GM18909 (cell line): ENCODE measurements at regions not wholly inside any gene's neighbourhood (a gene's known extent, or its start where the extent isn't known, plus 50 kb on each side); places are given as distances from the start of the nearest gene placed in this dataset.
"Not testable (repeated sequence)": the region's sequence is repeated elsewhere in the genome, so short reads cannot be mapped to it uniquely, and the experiment has no call there.

Experiments
- ATAC-seq: cut with Tn5 transposase; IDR thresholded peaks from one replicate; pipeline ENCODE4 v1.9.1; 2021; ENCODE audit warnings: mild to moderate bottlenecking; ENCODE audit not compliant: unreplicated experiment, poor library complexity

DNA sequence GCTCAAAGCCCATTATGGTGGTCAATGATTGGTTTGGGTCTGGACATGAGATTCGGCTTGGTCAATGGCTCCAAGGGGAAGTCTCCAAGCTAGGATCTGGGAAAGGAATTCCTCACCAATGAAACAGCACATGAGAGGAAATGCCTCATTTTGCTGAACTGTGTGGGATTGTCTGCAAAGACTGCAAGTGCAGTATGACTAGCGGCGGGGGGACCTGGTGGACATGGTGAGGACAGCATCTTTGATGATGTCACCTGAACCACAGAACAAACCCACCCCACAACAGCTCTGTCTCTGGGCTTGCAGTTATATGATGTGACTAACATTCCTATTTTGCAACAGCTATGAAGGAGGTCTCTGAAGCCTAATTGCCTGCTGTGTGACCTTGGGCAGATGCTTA lies 50.6 kb upstream of the NKD1 start:
- ATAC-seq: no peak

DNA sequence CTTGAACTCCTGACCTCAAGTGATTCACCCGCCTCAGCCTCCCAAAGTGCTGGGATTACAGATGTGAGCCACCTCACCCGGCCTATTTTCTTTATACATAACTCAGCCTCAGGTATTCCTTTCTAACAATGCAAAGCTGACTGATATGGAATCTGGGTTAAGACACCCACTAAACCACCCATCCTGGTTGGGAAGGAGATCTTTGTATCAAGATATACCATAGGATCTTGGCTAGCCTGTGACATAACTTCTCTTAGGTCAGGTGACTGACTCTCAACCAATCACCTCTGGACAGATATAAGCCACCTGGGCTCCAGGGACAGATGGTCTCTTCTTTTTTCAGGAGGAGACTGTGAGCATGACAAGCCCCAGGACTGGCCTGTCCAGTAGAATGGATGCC lies 51.2 kb upstream of the NKD1 start:
- ATAC-seq: no peak

DNA sequence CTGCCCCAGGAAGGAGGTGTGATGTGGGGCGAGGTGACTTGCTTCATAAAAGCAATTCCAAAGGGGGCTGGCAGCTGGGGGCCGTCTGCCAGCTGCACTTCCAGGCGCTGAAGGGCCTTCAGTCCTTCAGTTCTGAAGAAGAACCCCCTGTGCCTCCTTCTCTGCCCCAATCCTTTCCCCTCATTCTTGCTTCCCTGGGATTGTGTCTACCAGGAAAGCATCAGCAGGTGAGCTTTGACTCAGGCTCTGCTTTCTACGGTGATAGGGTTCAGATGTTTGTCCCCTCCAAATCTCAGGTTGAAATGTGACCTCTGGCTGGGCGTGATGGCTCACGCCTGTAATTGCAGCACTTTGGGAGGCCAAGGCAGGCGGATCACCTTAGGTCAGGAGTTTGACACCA lies 52.5 kb upstream of the NKD1 start:
- ATAC-seq: no peak

DNA sequence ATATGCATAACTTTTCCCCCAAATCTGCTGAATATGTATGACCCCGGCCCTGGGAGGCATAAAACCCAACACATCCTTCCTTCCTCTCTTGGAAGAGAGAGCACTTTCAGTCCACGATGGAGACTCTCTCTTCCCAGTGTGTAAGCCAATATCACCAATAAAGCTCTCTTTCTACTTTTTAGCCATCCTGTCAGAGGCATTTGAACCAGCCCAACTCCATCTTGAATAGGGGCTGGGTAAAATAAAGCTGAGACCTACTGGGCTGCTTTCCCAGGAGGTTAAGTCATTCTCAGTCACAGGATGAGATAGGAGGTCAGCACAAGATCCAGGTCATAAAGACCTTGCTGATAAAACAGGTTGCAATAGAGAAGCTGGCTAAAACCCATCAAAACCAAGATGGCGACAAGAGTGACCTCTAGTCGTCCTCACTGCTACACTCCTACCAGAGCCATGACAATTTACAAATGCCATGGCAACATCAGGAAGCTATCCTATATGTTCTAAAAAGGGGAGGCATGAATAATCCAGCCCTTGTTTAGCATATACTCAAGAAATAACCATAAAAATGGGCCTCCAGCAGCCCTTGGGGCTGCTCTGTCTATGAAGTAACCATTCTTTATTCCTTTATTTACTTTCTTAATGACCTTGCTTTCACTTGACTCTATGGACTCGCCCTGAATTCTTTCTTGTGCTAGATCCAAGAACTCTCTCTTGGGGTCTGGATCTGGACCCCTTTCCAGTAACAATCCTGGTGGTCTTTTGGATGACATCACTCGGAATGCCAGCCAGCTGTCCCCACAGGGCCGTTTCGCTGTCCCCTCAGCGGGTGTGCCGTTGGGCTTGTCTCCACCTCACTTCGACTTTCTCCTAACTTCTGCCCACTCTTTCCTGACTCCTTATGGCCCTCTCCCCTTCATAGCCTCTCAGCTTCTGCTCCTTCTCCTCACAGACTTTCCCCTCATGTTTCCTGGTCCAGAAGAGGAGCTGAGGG lies 53.4 kb upstream of the NKD1 start:
- no peak for ATAC-seq

DNA sequence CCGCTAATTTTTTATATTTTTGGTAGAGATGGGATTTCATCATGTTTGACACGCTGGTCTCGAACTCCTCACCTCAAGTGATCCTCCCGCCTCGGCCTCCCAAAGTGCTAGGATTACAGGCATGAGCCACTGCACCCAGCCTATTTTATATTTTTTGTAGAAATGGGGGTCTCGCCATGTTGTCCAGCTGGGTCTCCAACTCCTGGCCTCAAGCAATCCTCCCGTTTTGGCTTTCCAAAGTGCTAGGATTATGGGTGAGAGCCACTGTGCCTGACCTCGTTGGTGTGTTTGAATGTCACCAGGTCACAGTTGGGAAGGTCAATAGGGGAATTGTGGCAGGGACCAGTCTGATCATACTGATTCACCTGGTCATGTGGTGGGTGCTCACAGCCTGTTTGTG lies 56.7 kb upstream of the NKD1 start:
- ATAC-seq: no peak

DNA sequence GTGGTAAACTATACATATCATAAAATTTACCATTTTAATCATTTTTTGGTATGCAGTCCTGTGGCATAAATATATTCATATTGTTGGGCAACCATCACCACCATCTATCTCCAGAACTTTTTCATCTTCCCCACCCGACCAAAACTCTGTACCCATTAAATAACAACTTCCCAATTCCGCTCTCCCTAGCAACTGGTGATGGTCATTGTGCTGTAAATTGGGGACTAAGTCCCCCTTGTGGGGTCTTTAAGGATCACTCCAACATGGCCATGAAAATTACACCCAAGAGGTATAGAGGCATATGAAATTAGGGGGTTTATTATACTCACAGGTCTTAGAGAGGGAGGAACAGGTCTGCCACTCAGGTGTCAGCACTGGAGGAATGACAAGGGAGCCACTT lies 57.4 kb upstream of the NKD1 start:
- no peak for ATAC-seq

DNA sequence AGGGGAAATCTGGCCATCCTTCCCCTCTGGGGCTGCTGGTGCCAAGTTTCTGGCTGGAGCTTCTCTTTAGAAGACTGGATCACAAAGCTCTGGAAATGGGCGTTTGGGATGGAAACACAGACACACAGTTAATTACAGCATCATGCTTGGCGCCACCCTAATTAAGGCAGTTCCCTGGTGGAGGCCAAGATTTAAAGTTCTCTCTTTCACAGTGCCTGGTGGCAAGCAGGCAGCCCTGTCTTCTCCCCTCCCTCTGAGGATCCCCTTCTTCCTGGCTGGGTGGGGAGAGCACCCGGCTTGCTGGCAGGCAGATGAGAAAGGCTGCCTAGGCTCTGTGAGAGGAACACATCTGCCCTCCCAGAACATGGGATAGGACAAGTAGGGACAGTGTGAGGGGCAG lies 59.0 kb upstream of the NKD1 start:
- ATAC-seq: no peak

DNA sequence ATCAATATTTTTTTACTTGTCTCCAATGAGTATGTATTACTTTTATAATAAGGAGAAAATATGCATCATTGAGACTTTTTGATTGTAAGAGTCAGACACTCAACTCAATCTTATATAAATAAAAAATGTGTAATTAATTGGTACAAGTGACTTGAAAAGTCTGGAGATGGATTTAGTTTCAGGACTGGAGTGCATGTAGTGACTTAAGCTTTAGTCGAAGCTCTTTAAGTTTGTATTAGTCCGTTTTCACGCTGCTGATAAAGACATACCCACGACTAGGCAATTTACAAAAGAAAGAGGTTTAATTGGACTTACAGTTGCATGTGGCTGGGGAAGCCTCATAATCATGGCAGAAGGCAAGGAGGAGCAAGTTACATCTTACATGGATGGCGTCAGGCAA lies 60.7 kb upstream of the NKD1 start:
- ATAC-seq: no peak

DNA sequence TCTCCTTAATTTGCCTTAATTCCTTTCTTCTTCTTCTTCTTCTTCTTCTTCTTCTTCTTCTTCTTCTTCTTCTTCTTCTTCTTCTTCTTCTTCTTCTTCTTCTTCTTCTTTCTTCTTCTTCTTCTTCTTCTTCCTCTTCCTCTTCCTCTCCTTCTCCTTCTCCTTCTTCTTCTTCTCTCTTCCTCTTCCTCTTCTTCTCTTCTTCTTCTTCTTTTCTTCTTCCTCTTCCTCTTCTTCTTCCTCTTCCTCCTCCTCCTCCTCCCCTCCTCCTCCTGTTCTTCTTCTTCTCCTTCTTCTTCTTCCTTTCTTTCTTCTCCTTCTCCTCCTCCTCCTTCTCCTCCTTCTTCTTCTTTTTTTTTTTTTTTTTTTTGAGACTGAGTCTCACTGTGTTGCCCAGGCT lies 62.0 kb upstream of the NKD1 start:
- not testable (repeated sequence) for ATAC-seq

DNA sequence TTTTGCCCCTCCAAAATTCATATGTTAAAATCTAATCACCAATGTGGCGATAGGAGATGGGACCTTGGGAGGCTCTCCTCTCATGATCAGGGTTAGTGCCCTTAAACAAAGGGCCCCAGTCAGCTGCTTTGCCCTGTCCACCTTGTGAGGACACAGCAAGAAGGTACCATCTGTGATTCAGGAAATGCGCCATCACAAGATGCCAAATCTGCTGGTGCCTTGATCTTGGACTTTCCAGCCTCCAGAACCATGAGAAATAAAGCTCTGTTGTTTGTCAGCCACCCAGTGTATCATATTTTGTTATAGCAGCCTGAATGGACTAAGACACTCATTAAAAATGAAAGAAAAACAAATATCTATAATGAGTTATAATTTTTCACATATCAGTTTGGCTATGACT lies 63.0 kb upstream of the NKD1 start:
- ATAC-seq: no peak

DNA sequence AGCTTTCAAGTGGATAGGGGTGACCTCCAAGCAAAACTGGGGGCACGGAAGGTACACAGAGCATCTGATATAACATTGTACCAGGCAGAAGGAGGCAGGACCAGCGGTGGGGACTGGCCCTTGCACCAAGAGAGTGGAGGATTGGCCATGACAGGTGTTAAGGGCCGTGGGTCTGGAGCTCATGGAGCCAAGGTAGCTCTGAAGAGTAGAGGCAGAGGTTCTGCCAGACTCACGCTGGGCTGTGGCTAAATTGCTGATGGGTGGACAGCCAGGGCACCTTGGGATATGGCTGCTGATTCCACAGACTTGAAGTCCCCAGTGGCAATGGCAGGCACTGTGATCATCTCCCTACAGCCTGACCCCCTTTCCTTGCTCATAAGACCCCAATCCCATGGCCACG lies 65.9 kb upstream of the NKD1 start:
- ATAC-seq: no peak

DNA sequence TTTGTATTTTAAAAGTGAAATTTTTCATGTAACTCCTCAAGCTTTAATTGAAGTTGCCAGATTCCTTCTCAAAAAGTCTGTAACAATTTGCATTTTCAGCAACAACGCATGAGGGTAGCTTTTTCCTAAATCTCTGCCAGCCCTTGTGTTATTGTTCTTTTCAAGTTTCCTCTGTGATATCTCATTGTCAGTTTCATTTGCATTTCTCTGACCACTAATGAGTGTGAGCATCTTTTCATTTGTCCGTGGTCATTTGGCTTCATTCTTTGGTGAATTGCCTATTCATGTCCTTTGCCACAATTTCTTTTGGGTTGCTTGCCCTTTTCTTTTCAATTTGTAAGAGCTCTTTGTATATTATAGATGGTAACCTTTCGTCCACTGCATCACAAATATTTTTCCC lies 68.0 kb upstream of the NKD1 start:
- ATAC-seq: no peak

DNA sequence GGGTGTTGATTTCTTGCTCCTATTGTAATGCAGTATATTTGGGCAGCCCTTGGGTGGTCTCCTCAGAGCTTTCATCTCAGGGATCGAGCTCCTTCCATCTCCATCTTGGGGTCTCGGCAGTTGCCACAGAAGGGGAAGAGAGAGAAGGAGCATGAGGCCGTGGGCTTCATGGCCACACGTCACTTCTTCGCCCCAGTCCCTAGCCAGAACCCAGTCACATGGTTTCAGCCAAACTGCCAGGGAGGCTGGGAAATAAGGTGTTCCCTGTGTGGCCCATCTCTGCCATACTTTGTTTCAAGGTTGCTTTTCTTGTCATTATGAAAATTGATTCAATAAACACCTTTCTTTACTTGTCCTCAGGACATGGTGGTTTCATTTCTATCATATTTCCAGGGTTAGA lies 68.4 kb upstream of the NKD1 start:
- no peak for ATAC-seq

DNA sequence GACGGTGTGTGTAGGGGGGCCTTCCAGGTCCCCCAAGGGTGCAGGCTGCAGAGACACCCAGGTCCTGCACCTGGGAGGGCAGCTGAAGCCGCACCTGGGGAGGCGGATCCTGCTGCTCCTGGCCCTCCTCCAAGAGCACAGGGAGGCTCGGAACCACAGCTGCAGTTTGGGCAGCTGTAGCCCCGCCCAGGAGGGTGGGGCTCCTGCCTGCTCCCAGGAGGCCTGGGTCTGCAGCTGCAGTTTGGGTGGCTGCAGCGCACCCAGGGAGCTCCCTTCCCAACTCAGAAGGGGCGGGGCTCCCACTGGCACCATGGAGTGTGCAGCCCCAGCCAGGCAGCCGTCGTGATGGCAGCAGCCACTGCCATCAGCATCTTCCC lies 69.4 kb upstream of the NKD1 start:
- no peak for ATAC-seq

DNA sequence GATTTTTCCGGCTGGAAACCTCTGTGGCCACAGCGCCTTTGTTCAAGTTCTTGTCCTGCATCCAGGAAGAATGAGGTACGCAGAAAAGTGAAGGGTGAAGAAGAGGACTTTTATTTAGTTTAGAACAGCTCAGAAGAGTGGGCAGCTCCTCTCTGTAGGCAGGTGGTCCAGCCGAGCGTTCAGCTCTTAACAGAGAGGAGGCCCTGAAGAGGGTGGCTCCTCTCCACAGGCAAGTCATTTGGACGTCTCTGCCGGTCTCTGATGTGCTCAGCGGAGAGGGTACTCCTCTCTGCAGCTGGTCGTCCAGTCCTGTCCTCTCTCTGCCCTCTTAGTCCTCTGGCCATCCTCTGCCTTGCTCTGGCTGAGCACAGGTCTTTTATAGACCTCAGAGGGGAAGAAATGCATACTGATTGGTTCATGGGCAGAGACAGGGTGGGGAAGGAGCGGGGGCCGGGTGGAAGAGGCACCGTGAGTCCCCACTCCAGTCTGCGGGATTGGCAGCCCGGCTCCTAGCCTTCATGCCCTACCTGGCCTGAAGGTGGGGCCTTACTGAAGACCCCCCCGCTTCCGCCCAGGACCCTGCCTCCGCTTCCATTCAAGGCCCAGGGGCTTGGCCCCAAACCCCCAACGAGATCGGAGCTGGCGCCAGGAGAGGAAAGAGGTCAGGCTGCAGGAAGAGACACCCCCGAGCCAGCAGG lies 70.0 kb upstream of the NKD1 start:
- no peak for ATAC-seq

DNA sequence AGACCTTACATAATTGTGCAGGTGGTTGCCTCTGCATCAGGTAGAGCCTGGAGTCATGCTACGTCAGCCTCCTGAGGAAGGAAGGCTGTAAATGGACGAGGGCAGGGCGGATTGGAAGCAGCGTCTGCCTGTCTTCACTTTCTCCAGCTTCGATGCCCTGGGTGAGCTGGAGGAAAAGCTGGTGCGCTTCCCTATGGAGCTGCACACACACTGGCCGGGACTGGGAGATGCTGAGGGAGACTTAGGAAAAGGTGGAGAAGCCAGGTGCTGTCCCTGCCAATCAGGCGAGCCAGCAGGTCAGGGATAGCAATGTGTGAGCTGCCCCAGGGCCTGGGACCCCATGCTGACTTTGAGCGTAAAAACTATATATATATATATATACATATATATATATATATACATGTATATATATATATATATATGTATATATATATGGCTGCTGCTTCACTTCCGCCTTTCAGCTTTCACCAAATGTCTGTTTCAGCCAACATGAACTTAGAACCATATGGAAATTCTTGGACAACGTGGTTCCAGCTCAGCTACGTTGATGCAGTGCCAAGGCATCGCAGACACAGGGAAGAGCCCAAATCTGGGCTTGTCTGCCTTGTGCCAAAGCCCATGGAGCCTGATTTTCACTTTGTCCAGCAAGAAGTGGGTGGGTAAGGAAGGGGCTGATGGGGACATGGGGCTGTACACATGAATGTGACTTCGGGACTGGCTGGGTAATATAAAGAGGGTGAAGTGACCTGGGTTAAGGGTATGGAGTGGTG lies 71.5 kb upstream of the NKD1 start:
- no peak for ATAC-seq

DNA sequence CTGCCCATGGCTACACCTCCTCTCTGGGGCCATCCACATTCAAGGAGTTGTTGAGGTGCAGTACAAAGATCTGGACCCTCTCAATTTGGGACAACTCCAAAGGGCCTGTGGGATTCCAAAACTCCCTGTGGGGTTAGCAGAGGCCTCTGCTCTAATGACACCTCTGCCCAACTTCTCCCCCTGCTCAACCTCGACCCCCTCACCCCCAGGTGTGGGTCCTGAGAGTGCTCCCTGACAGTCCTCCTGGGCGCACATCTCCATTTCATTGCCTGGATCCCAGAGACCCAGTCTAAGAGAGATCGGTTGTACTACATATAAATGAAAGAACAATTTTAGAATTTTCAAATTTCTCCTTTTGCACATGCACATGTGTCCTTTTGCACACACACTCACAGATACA lies 73.0 kb upstream of the NKD1 start:
- ATAC-seq: no peak

DNA sequence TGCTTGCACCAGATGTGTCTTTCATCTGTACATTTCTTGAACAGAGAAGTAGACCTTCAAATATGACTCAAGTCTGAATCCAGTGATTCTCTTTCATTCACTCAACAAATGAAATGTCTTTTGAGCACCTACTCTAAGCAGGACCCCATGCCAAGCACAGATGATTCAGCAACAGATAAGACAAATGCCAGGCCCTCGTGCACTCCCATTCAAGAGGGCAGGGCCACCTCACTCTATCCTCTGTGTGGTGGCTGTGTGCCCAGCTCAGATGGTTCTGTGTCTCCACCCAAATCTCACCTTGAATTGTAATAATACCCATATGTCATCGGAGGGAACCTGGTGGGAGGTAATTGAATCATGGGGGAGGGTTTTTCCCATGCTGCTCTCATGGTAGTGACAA lies 74.1 kb upstream of the NKD1 start:
- ATAC-seq: no peak

DNA sequence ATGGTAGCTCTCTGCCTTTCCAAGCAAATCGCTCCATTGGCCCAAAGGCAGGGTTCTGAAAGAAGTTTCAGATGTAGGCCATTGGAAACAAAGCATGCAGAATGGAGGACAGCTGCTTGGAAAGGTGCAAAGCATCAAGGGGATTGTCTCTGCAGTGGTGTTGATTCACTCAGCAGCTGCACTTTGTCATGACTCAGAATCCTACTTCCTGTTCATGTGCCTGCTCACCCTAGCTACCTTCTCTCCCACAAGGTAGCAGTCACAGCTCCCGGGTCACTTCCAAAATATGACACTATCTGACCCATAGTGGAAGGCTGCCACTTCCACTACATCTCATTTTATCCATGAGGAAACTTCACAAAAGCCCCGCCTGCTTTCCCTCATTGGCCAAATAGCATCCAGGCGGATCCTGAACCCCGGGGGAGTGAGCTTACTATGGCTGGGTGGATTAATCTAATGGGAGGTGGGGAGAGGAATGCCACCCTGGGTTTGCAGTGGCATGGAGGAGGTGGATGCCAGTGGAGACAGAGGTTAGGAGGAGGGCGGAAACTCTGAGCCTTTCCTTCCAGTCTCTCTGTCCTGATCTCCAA lies 74.7 kb upstream of the NKD1 start:
- peak; percentile 68 for ATAC-seq

DNA sequence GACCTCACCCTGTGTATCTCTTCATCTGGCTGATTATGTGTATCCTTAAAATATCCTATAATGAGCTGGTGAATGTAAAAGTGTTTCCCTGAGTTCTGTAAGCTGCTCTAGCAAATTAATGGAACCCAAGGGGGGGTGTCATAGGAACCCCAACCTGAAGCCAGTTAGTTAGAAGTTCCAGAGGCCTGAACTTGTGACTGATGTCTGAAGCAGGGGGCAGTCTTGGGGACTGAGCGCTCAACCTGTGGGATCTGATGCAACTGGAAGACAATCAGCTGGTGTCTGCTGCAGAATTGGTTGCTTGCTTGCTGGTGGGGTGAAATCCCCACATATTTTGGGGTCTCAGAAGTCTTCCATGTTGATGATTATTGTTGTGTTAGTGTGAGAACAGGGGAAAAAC lies 75.7 kb upstream of the NKD1 start:
- no peak for ATAC-seq

DNA sequence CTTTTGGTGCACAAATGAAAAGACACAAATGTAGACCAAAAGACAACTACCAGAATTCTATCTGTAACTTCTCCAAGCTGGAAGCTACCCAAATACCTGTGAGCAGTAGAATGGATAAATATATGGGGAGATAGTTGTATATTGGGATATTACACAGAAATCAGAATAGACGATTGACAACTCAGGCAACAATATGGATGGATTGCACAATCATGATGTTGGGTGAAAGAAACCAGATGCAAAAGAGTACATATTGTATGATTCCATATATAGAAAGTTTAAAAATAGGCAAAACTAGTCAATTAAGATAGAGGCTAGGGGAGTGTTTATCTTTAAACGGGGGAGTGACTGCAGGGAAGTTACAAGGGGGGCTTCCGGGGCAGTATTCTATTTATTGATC lies 77.5 kb upstream of the NKD1 start:
- no peak for ATAC-seq
